ENCODE measurements at regions not wholly inside any gene's neighbourhood (a gene's known extent, or its start where the extent isn't known, plus 50 kb on each side); places are given as distances from the start of the nearest gene placed in this dataset.

DNA sequence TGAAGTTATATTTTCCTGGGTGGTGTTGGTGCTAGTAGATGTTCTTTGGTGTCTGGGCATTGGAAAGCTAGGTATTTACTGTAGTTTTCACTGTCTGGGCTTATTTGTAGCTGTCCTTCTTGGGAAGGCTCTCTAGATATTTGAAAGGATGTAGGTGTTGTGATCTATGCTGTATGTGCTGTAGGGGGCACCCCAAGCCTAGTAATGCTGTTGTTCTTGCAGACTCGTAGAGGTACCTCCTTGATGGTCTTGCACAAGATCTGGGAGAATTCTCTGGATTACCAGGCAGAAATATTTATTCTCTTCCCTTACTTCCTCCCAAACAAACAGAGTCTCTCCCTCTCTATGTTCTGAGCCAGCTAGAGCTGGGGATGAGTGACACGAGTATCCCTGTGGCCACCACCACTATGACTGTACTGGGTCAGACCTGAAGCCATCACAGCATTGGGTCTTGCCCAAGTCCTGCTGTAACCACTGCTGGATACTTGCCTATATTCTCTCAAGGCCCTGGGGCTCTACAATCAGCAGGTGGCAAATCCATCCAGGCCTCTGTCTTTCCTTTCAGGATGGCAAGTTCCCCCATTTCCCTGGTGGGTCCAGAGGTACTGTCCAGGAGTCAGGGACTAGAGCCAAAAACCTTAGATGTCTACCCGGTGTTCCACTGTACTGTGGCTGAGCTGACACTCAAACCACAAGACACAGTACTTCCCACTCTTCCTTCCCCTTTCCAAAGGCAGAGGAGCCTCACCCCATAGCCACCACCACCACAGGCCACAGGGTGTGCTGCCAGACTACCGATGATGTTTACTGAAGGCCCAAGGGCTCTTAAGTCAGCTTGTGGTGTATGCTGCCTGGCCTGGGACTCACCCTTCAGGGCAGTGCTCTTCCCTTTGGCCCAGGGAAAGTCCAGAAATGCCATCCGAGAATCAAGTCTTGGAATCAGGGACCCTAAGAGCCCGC lies 195.2 kb upstream of the DPPA4 start:
- DNase-seq: no peak

DNA sequence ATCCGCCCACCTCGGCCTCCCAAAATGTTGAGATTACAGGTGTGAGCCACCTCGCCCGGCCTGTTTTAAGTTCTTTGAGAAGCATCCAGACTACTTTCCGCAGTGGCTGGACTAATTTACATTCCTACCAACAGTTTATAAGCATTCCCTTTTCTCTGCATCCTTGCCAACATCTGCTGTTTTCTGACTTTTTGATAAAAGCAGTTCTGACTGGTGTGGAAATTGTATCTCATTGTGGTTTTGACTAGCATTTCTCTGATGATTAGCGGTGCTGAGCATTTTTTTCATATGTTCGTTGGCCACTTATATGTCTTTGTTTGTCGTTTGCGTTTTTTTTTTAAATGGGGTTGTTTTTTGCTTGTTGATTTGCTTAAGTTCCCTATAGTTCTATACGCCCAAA lies 208.4 kb upstream of the DPPA4 start:
- no peak for DNase-seq

DNA sequence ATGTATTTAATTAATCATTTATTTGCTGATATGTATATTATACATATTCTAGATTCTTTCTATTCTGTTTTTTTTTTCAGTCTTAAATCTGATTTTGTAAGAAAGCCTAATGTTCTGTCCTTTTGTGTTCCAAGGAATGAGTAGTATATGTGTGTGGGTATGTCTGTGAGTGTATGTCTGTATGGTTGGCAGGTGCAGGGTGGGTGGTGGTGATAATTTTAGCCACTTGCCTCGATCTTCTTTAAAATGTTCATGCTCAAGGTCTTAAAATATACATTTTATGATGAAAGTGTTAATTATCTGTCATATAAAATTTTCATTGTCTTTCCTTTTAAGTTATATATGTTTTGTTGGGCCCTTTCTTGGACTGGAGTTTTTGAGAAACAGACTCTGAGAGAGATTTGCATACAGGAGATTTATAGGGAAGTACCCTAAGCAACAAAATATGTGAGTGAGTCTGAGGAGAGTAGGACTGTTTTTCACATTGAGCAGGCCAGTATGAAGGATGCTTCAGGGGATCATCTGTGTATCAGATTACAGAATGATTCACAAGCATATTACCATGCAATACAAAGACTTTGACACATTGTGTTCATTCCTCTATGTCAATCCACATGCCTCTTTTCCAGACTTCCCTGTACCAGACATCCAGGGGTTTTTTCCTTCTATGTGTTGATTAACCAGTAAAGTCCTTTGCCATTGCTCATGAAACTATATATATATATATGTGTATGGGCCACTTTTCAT lies 211.0 kb upstream of the DPPA4 start:
- no peak for DNase-seq

DNA sequence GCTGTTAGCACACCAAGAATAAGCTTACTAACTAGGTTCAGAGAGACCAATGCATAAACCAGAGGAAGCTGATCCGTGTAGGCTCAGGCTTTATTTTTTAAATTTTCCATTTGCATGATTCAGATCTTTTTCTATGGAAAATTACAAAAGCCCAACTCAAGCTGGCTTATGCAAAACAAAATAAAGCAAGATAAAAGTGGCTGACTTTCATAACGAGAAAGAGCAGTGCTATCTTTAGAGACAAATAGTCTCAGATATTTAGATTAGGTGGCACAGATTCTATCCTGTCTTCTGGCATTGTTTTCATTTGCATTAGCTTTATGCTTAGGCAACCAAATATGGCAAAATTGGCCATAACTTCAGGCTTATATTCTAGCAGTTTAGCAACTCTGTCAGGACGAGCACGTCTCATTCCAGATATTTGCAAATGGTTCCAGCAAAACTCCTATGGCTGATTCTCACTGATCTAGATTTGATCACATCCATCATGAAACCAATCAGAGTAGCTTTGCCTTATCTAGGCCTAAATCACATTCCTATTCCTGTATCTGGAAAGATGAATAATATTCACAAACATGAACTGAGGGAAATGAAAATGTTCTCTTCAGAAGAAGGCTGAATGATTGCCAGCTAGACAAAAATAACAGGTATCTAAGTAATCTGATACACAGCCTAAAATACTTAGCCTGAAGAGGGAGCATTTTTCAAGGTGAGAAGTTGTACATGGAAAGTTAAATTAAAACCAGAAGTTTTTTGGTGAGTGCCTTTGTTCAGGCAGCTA lies 216.4 kb upstream of the DPPA4 start:
- no peak for DNase-seq

DNA sequence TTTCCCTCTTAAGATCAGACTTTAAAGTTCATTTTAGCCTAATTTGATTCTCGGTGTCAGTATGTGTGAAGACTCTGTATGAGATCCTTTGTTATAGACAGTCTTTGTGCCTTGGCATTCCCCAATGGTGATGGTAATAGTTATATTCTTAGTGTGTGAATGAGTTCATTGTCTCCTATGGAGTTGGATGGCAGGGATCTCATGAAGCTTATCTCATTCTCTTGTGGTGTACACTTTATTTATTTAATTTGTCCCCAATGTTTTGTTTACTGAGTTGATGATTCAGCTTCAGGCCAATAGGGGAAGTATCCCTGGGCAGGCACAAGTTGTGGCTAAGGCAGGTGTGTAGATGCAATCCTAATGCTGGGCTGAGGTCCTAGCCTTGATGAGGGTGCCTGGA lies 222.0 kb upstream of the DPPA4 start:
- no peak for DNase-seq

DNA sequence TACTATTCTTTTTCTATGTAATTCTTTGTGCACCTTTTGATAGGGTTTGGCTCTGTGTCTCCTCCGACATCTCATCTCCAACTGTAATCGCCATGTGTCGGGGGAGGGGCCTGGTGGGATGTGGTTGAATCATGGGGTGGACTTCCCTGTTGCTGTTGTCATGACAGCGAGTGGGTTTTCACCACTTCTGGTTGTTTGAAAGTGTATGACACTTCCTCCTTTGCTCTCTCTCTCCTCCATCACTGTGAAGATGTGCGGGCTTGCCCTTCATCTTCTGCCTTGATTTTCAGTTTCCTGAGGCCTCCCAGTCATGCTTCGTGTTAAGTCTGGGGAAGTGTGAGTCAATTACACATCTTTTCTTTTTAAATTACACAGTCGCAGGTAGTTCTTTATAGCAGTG lies 225.8 kb upstream of the DPPA4 start:
- no peak for DNase-seq

DNA sequence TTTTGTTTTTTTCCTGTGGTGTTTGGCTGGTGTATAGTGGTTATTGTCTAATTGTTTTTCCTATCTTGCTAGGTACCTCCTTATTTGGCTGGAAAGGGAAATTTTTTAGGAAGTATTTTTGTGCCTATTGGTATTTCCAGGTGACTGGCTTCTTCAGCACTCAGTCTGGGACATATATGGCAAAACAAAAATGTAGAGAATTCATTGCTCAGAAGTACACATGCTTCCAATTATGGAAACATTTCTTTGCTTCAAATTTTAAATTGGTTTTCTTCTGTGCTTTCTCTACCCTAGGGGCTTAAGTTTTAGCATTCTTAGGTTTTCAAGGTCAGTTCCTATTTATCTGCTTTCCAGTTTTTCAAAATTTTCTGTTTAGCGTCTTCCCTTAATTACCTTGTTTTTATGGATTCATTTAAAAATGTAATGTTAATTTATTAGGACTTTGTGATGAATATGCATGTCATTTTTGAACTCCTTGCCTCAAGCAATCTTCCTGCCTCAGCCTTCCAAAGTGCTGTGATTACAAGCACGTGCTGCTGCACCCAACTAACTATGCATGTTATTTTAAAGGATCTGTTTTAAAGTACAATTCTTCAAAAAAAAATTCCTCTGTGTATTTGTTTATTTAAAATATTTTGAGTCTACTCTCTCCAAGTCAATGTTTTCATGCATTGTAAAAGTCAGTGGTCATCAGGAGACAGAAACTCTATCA lies 231.9 kb upstream of the DPPA4 start:
- DNase-seq: no peak

DNA sequence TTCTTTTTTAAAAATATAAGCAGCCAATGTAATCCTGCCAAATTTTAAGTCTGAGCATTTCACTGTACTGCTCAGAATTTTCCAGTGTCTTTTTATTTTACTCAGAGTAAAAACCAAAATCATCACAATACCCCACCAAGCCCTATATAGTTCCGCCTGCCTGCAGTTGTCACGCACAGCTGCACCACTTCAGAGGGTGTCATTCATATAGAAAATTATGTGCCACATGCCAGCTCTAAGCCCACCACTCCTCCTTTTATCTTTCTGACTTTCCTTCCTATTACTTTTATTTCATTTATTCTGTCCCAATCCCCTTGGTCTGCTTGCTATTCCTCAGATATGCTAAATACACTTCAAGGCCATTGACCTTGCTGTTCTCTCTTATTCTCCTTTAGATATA lies 233.1 kb upstream of the DPPA4 start:
- no peak for DNase-seq

DNA sequence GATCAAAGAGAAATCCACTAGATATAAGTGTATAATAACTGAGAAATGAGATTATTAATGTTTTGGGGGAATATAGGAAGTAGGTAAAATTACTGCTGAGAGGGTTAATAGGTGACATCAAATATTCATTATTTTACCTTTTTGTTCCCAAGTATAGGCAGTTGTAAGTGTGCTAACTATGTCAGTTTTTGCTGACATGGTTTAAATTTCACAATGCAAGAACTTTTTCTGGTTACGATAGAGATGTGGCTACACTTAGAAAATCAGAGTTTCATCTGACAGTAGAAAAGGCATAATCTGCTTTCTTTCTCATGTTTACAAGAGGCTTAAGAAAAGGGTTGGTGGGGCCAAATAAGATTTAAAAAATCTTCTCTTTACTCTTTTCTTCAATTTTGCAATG lies 235.0 kb upstream of the DPPA4 start:
- DNase-seq: no peak

DNA sequence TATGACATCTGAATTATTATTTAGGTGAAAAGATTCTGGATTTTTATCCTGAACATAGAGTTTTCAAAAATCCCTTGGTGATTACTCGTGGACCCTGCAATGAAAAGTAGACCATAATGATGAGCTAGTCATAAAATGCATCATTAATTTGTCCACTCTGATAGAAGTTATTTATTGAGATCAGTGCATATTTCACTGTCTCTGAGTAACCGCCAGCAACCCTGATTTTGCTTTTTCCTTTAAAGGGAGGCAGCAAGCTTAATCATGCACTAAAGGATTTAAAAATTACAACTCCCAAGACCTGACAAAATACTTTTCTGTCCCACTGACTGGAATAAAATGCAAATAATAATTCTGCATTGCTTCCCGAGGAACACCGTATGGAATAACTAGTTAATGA lies 259.6 kb upstream of the DPPA4 start:
- DNase-seq: no peak

DNA sequence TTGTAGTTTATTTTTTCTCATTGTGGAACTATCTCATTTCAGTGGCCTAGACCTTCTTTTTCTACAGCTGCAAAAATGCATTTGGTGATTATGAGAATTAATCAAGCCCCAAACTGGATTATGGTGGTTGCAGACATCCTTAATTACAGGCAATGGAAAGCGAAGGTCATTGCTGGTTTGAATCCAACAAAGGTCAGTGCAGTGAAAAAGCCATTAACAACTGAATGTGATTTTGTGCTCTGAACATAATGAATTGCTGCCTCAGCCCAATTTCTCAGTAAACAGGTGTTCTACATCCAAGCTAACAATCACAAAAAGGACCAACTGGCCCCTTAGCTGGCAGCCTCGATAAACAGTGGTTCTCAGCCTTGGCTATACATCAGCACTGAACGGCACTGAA lies 260.1 kb upstream of the DPPA4 start:
- DNase-seq: no peak

DNA sequence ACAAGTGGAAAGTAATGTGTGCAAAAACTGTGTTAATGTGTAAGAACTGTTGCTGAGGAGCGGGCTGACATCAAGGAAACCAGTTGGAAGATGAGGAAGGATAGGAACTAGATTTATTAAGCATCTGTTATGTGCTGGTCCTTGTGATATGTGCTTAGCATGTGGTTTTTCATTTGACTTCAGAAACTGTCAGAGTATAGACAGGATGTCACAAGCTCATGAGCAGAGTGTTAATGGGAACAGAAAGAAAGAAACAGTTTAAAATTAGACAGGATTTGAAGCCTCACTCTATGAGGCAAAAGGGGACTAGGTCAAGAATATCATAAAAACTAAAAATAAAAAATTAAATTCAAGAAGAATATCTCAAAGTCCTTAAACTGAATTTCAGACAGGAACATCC lies 270.6 kb upstream of the DPPA4 start:
- DNase-seq: no peak

DNA sequence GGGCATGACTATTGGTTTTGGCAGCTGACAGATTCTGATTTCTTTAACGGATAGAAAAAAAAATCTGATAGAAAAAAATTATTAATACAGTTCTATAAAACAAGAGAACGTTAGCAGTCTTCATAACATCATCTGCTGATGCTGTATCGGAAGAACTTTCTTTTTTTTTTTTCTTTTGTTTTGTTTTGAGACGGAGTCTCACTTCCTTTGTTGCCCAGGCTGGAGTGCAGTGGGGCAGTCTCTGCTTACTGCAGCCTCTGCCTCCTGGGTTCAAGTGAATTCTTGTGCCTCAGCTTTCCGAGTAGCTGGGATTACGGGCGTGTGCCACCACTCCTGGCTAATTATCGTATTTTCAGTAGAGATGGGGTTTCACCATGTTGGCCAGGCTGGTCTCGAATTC lies 271.2 kb upstream of the DPPA4 start:
- no peak for DNase-seq

DNA sequence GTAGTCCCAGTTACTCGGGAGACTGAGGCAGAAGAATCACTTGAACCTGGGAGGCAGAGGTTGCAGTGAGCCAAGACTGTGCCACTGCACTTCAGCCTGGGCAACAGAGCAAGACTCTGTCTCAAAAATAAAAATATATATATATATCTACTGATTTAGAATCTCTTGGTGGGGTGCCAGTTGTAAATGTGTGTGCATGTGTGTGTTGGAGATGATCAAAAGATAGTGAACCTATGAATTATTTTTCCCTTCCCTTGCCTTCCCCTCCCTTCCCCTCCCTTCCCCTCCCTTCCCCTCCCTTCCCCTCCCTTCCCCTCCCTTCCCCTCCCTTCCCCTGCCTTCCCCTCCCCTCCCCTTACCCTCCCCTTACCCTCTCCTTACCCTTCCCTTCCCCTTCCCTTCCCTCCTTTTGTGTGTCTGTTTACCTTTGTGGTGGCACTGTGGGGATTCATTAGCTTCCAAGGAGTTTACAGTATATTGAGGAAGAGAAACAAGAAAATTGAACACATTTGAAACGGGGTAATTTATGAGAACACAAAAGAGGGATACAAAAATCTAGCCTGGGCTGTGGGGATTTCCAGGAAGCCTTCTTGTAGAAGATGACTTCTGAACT lies 281.5 kb upstream of the DPPA4 start:
- DNase-seq: no peak

DNA sequence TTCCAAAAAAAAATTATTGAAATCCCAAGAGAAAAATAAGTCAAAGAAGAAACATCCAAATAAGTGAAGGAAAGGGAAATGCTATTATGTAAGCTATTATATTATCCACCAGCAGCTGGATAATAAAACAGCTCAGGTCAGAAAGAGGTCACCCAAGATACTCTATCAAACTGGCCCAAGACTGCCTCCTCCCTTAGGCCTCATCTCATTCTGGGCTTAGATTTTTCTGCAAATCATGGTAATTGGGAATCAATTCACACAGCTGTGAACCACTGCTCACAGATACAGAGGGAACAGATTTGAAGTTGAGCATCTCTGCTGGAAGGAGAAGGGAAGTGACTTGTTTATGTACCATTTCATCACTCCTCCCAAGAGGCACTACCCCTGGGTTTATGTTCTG lies 294.6 kb upstream of the DPPA4 start:
- no peak for DNase-seq

DNA sequence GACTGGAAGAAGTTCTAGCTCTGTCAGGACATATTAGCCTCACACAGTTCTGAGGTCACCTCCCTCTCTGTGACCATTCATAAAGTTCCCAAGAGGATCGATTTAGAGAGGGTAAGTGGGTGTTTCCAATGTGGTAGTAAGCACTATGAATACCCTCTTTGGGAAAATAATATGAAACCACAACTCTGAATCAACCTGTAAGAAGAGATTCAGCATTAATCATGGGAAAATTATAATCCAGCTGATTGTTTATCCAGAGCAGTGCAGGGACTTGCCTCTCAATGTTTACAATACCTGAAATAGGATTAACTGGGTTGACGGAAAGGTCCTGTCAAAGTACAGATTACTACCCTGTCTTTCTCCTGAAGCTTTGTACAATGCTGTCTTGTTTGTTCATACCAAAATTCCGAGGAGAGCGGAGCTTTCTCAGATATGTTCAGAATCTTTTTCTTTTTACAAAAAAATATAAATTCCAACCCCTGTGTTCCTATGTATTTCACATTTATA lies 302.9 kb upstream of the DPPA4 start:
- no peak for DNase-seq

DNA sequence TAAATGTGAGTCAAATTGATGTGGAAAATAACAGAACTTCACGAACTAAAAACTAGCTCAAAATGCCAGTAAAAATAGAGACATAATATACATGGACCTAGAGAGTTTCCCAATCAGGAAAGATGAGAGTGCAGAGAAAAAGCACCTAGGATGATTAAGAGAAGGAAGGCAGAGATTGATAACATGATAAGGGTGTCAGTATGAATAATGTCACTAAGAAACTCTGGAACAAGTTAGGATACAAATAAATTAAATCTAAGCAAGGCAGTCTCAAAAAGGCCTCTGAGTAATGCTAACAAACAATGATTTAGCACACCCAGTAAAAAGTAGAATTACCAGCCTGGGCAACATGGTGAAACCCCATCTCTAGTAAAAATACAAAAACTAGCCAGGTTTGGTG lies 304.7 kb upstream of the DPPA4 start:
- DNase-seq: no peak

DNA sequence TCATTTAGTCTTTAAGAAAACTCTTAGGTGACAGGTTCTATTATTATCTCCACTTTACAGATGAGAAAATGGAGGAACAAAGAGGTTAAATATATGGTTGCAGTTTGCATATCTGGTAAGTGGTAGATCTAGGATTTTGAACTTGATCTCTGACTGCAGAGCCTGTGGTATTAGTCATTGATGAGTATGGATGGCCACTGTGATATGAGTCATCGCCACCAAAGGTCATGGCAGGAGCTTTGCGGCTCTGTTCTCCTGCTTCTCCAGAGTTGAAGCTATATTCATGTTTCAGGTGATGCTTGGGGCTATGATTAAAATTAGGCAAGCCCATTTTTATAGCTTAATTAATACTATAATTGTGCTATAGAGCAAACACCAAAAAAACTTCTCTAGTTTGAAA lies 306.2 kb upstream of the DPPA4 start:
- no peak for DNase-seq

DNA sequence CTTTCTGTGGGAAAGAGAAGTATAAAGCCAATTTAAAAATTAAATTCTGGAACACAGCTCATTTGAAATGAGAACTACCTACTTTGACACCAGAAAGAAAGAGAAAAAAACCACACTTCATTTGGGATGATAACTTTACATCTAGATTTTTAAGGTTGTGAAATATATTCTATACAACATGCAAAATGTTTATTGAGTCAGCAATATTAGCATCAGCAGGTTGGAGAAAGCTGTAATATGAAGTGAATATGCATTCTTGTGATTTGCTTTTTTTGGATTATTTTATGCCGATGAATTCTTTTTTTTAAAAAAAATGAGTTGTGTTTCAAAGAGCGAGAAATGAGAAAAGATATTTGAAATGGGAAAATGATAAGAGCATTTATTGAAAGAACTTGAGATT lies 307.0 kb upstream of the DPPA4 start:
- DNase-seq: no peak

DNA sequence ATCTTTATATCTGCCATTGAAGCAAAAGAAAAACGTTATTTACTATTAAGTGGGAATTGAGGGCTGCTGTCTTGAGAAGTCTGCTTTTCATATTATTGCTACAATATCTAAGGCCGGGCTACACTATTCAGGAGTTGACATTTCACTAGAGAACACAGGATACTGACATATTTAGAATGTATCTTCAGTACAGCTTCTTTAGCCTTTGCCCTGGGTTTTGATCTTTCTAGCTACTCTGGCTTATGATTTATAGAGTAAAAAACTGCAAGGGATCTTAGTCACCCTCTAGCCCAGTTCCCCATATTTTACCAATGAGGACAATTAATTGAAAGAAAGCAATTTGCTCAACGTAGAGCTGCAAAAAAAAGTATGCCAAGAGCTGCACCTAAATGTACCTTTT lies 307.4 kb upstream of the DPPA4 start:
- DNase-seq: no peak

DNA sequence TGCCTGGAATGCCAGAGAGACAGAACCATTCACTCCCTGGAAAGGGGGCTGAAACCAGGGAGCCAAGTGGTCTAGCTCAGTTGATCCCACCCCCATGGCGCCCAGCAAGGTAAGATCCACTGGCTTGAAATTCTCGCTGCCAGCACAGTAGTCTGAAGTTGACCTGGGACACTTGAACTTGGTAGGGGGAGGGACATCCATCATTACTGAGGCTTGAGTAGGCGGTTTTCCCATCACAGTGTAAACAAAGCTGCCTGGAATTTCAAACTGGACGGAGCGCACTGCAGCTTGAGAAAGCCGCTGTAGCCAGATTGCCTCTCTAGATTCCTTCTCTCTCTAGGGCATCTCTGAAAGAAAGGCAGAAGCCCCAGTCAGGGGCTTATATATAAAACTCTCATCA lies 310.7 kb upstream of the DPPA4 start:
- no peak for DNase-seq

DNA sequence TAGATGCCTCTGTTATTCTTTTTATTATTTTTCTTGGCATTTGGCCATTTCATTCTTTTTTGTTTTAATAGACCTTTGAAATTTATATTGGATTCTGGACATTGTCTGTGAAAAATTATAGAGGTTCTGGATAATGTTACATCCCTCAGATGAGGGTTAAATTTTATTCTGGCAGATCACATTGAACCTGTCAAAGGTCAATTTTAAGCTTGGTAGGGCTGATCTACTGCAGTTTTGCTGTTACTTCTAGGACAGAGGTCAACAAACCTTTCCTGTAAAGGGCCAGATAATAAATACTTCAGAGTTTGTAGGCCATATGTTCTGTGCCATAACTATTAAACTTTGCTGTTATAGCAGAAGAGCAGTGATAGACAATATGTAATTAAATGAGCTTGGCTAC lies 318.9 kb upstream of the DPPA4 start:
- no peak for DNase-seq

Measured in NCI-H510A (cell line).